ENCODE measurements at regions not wholly inside any gene's neighbourhood (a gene's known extent, or its start where the extent isn't known, plus 50 kb on each side); places are given as distances from the start of the nearest gene placed in this dataset.
A peak's percentile ranks its signal among the peaks of the same experiment; 100 is the strongest.

DNA sequence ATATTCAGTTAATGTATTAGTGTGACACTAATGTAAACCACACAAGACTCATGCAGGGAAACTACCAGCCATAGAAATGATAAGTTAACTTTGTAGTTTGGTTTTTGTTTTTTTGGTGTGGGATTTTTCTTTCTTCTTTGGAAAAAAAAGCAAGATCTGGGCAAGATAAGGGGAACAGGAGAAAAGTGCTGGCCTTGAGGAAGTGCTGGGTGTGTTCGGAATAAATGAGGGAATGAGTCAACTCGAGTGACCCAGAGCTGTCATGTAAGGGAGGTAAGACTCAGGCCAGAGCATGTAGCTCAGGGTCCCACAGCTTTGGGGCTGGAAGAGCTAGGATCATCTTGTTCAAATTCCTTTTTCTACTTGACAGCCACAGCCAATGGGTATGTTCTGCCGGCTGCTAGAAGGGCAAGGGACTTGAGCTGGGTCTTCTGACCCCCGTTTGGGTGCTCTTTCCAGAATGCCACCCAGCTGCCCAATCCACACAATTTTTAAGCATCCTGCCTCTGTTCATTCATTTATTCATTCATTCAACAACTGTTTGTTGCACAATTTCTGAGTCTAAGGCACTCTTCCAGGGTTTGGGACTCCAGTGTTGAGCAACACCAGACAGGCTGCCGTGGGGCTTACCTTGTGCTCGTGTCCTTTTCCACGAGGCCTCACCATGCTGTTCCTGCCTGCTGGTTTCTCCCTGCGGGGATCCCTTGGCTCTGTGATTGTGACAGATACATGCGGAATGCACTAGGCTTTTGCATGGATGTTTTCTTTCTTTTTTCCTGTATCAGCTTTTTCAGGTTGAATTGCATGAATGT lies 54.5 kb downstream of the CLDN34 start:
- no peak for DNase-seq (ENCODE audit: low read depth)

DNA sequence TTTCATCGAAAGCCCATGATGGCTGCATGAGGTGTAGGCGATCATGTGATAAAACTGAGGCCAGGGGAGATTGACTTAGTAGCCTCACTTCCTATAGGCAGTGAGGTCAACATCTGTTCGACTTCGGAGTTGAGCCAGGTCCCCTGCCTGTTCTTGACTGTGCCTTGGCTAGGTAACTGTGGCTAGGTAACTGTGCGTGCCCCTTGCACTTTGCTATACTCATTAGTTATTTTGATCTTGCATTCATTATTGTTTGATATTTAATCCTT lies 55.0 kb downstream of the CLDN34 start:
- no peak for DNase-seq (ENCODE audit: low read depth)

DNA sequence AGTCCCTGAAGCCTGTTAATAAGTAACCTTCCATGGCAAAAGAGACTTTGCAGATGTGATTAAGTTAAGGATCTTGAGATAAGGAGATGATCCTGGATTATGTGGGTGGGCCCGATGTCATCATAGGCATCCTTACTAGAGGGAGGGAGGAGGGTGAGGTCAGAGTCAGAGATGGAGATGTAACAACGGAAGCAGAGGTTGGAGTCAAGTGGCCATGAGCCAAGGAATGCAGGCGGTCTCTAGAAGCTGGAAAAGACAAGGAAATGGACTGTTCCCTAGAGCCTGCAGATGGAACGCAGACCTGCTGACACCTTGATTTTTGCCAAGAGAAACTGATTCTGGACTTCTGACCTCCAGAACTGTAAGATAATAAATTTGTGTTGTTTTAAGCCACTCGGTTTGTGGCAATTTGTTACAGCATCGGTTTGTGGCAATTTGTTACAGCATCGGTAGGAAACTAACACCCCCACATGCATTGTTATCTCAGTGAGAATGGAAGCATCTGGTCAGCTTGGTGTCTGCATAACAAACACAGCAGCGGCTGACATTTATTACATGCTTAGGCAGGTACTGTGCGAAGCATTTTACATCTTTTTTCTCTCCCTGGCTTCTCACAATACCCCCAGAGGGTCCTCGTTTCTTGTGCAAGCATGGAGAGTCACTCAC lies 55.6 kb downstream of the CLDN34 start:
- no peak for DNase-seq (ENCODE audit: low read depth)

- no peak for DNase-seq (ENCODE audit: low read depth)
Observed at GRCh38 chrX:10023821-10024220, 56.7 kb downstream of the CLDN34 start.

GRCh38 chrX:10025742-10026493 lies 58.8 kb downstream of the CLDN34 start:
- DNase-seq (ENCODE audit: low read depth), result no peak

- DNase-seq (ENCODE audit: low read depth), result no peak
Observed at GRCh38 chrX:10028283-10029104, 61.3 kb downstream of the CLDN34 start.

GRCh38 chrX:10030570-10030969 lies 63.4 kb downstream of the CLDN34 start:
- DNase-seq (ENCODE audit: low read depth), result no peak

- no peak for DNase-seq (ENCODE audit: low read depth)
Observed at GRCh38 chrX:10031746-10032145, 64.6 kb downstream of the CLDN34 start.

DNA sequence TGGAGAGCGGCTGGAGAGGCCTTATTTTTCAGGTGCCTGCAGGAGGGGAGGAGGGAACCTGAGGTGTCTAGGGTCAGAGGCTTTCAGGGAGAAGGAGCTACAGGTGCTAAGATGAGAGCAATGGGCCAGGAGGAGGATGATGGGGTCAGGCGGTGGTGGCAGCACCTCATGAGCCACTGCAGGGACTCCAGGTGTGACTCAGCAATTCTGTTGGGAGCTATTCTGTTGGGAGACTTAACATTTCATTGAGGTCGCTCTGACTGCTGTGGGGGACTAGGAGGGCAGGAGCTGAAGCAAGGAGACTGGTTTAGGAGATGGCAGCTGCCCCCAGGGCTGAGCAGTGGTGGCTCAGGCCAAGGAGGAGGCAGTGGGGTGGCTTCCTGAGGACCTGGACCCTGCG lies 65.0 kb downstream of the CLDN34 start:
- DNase-seq (ENCODE audit: low read depth), result no peak

DNA sequence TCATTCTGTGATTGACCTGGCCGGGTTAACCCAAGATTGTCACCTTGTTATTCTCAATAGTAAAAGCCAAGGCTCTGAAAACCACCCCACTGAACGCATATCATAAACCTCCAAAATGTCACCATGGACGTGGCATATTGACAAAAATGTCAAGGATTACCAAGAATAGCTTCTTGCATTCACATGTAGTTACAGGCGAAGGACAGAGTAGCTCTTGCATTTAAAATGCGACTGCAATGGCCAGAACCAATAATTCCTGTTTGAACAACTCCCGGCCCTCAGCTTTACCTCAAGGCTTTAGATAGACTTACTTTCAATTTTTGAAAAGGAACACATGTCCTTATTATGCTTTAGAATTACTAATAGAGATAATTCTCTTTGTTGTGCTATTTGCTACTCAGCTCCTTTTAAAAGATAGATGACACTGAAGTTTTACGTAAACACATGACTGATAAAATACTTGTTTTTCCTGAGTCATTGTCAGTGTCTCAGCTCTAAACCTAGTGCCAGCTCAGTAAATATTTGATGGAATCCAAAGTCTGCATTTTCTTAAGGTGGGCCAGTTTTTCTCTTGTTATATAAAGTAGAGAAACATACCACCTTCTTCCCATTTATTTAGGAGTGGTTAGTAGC lies 66.3 kb downstream of the CLDN34 start:
- DNase-seq (ENCODE audit: low read depth), result no peak

- DNase-seq (ENCODE audit: low read depth), result no peak
Observed at GRCh38 chrX:10034740-10035260, 67.6 kb downstream of the CLDN34 start.

- no peak for DNase-seq (ENCODE audit: low read depth)
Observed at GRCh38 chrX:10038585-10038984, 71.4 kb downstream of the CLDN34 start.

DNA sequence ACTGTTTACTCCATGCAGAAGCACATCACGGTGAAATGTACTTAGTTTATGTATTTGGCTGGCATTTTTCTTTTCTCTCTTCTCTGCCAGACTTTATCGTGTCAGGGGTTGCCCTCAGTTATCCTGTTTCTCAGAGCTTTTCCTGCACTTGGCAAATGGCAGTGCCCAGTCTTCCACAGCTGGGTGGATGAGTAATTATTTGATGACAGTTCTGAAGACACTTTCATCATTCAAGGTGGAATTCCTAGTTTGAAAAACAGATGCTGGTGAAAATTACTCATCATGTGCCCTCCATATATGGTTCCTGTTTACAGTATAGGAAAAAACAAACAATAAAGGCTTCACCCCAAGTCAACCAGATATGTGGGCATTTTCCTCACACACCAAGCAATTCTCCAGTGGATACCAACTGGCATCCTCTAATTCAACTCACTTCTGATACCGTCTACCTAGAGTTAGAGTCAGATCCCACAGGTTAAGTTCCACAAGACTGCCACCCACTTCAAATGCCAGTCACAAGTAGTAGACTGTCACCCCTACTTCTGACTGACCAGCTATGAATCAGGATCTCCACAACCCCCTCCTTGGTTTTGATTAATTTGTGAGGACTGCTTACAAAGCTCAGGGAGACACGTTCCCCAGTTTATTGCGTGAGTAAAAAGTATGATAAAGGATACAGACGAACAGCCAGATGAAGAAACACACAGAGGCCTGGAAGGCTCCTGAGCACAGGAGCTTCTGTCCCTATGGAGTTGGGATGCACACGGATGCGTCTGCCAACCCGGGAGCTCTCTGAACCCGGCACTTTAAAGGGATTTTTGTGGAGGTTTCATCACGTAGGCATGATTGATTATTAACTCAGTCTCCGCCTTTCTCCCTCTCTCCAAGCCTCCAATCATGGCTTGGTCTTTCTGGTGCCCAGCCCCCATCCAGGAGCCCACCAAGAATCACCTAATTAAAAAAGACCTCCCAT lies 72.9 kb downstream of the CLDN34 start:
- DNase-seq (ENCODE audit: low read depth), result no peak

DNA sequence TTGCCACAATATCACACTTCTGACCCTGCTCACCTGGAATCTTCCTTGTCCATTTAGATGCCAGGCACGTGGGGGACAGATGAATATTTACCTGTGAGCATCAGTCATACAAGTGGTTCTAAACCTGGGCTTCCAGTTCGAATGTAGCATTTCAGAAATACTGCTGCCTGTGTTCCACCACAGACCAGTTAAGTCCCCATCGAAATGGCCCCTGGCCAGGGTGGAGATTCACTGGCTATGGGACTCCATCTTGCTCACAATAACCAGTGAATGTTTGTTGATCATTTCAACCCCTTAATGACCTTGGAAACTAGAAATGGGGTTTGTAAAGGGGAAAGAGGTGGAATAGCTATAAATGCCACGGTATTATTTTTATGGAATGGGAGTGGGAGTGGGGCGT lies 73.8 kb downstream of the CLDN34 start:
- no peak for DNase-seq (ENCODE audit: low read depth)

DNA sequence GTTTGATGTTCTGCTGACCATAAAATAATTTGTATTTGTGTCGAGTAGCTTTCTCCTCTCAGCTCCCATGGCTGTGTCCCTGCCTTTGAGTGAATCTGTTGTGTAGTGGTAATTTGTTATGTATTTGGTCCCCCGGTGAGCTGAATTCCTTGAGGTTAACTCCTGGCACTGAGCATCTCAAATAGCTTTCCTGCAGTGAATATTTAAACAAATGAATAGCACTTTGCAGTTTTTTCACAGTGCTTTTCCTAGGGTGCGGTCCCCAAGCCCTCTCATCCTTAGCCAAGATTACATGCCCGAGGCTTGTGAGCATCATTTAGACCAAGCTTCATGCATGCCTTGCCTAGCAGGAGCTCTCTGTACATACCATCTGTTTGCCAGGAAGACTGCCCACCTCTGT lies 74.2 kb downstream of the CLDN34 start:
- DNase-seq (ENCODE audit: low read depth), result no peak

DNA sequence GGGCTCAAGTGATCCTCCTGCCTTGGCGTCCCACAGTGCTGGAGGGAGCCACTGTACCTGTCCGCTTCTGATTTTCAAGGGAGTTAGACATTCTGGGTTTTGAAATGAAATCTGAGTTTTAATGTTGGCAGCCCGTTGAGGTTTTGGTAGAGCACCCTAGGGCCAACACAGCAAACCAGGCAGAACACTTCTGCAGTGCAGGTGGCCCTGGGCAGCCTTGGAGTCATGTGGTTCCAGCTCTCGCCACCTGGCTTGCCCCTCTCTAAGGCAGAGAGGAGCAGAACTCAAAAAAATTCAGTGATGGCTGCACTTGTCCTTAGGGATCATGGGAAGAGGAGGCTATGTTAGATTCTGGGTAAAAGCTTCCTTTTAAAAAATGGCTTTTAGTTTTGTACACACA lies 74.9 kb downstream of the CLDN34 start:
- DNase-seq (ENCODE audit: low read depth), result no peak

GRCh38 chrX:10043386-10043785 lies 76.2 kb downstream of the CLDN34 start:
- no peak for DNase-seq (ENCODE audit: low read depth)

GRCh38 chrX:10044021-10044420 lies 76.9 kb downstream of the CLDN34 start:
- DNase-seq (ENCODE audit: low read depth), result no peak

DNA sequence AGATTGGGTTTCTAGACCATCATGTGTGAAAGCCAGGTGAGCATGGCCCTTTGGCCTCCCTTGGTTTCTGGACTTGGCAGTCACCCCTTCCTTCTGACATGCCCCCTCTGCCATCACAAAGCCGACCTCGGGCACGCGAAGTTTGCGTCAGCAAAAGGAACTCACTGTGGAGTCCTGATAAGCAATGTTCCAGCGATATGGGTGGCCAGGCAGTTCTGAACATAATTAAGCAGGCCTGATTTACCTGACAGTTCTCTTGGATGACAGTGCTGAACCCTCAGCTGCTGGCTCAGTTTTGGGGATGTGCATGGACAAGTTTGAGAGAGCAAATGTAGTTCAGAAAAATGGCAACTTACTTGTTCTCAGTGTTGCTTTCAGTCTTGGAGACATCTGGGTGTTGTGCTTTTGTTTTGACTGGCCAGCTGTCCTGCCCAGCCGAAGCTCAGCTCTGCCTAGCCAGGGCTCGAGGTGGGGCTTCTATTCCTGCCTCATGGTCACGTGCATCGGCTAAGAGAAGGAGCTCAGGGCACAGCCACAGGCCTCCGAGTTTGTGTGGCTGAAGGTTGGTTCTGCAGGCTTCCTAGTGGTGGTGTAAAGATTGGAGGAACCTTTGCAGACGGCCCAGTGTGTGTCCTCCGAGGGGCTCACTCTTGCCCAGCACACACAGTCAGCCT lies 78.3 kb downstream of the CLDN34 start:
- no peak for DNase-seq (ENCODE audit: low read depth)

DNA sequence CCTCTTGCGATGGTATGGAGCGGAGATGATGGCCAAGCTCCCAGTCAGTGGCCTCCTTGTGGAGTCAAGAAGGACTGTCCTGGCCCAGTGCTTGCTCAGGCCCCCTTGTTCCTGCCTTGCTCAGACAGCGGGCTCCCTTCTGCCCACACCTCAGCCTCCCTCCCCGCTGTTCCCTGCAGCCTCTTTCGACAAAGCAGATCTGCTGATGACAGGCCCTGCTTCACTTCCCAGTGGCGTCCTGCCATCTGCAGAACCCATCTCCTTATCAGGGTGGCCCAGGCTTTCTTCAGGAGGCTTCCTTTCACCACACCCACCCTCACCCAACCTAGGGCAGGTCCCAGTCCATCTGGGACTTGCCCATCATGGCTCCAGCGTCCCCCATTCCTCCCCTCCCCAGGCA lies 80.0 kb downstream of the CLDN34 start:
- peak; percentile 76 for DNase-seq (ENCODE audit: low read depth)
